K562 (cell line): ENCODE measurements at regions not wholly inside any gene's neighbourhood (a gene's known extent, or its start where the extent isn't known, plus 50 kb on each side); places are given as distances from the start of the nearest gene placed in this dataset.
A peak's percentile ranks its signal among the peaks of the same experiment; 100 is the strongest.

Source experiments
- ATAC-seq: fragments of 200-7000 bp; cut with Tn5 transposase; 3 replicates; pipeline ENCODE4 v1.9.1; 2020; ENCODE audit warnings: moderate library complexity
- BruUV-seq: library from RNA; stranded (reverse); fragments of 400-500 nt; replicated peaks from 2 replicates; lab custom pipeline; 2021; lab: Mats Ljungman, UMichigan
- CTCF ChIA-PET: fragments of 300-600 bp; formaldehyde crosslinking; extraction: SDS; loops from one replicate; lab custom pipeline; 2021; ENCODE audit warnings: low intra/inter-chr PET ratio; lab: Yijun Ruan, JAX
- POLR2A ChIA-PET: fragments of 300-600, 350-650 bp; sonication (Branson Sonifier 250); formaldehyde crosslinking; extraction: SDS; loops from one replicate; lab custom pipeline; 2021; ENCODE audit warnings: antibody characterized with exemption, inconsistent platforms; lab: Yijun Ruan, JAX
- DNase-seq, 4 experiments: peaks; one replicate each; pipeline versions ENCODE4 v3.0.0 to v3.0.0-alpha.2; 2011 to 2018; ENCODE audit warnings: low spot score in 3 of 4, mixed read lengths in 3 of 4; ENCODE audit errors: extremely low read depth in 1 of 4
- FAIRE-seq: peaks from 2 replicates; lab custom pipeline; 2011; peaks lifted over from hg19 to GRCh38; lab: Jason Lieb, UNC
- H2AFZ ChIP-seq: 2 replicates; pipeline ENCODE4 v1.6.0; 2011; ENCODE audit warnings: low read depth, low read length, control low read depth, inconsistent platforms
- H3K27ac ChIP-seq: fragments of 200-600 bp; 3 replicates; pipeline ENCODE4 v1.8.0; 2011; ENCODE audit warnings: low read depth, mild to moderate bottlenecking, control low read depth, inconsistent platforms, low read length, moderate library complexity, mixed read lengths; ENCODE audit errors: extremely low read depth
- H3K27me3 ChIP-seq, 2 experiments: fragments of 300-600 bp in 1 of 2; 2 replicates in 1 of 2; 3 replicates in 1 of 2; pipeline versions ENCODE4 v1.6.0 to v1.8.0; 2011; ENCODE audit warnings: inconsistent platforms in 2 of 2, low read length in 2 of 2, mild to moderate bottlenecking in 1 of 2, mixed read lengths in 1 of 2, moderate library complexity in 1 of 2; ENCODE audit not compliant: control insufficient read depth in 2 of 2, insufficient read depth in 2 of 2
- H3K36me3 ChIP-seq: fragments of 300-600 bp; 3 replicates; pipeline ENCODE4 v1.8.0; 2011; ENCODE audit warnings: mild to moderate bottlenecking, low read length, inconsistent platforms; ENCODE audit not compliant: control insufficient read depth, insufficient read depth
- H3K4me1 ChIP-seq, 2 experiments: fragments of 200-600 bp in 1 of 2; replicated peaks in 1 of 2; 2 replicates in 1 of 2; 3 replicates in 1 of 2; pipeline versions ENCODE4 v1.5.1 to v1.8.0; 2011; ENCODE audit warnings: inconsistent platforms in 2 of 2, low read length in 2 of 2, mild to moderate bottlenecking in 1 of 2, mixed read lengths in 1 of 2, moderate library complexity in 1 of 2; ENCODE audit not compliant: control insufficient read depth in 2 of 2, insufficient read depth in 2 of 2
- H3K4me2 ChIP-seq: 2 replicates; pipeline ENCODE4 v1.6.1; 2011; ENCODE audit warnings: low read length, control low read depth, inconsistent platforms, mixed read lengths; ENCODE audit not compliant: insufficient read depth
- H3K4me3 ChIP-seq: fragments of 200-600 bp; sonication (generic), shearing (Covaris generic); 2 replicates; pipeline ENCODE4 v1.5.1; 2016; ENCODE audit warnings: control low read depth, inconsistent platforms
- H3K79me2 ChIP-seq: fragments of 200-600 bp; 3 replicates; pipeline ENCODE4 v1.8.0; 2011; ENCODE audit warnings: low read length, inconsistent platforms; ENCODE audit not compliant: control insufficient read depth, insufficient read depth
- H3K9ac ChIP-seq, 2 experiments: 2 replicates each; pipeline versions ENCODE4 v1.6.0 to v1.6.1; 2011; ENCODE audit warnings: low read depth in 2 of 2, low read length in 2 of 2, control low read depth in 1 of 2, inconsistent platforms in 1 of 2, mild to moderate bottlenecking in 1 of 2, mixed read lengths in 1 of 2; ENCODE audit not compliant: insufficient read depth in 1 of 2
- H3K9me1 ChIP-seq: one replicate; pipeline ENCODE4 v1.6.0; 2011; ENCODE audit warnings: inconsistent platforms, mild to moderate bottlenecking, low read length, moderate library complexity; ENCODE audit not compliant: control insufficient read depth, insufficient read depth
- H3K9me3 ChIP-seq: replicated peaks from 2 replicates; pipeline ENCODE4 v1.5.1; 2011; ENCODE audit warnings: low read depth, low read length, inconsistent platforms; ENCODE audit not compliant: control insufficient read depth, insufficient read depth
- H4K20me1 ChIP-seq: replicated peaks from 2 replicates; pipeline ENCODE4 v1.6.1; 2011; ENCODE audit warnings: low read length, inconsistent platforms, mixed read lengths; ENCODE audit not compliant: control insufficient read depth, insufficient read depth
- ATF6 ChIP-seq: sonication (generic); formaldehyde crosslinking; IDR thresholded peaks from 2 replicates; pipeline ENCODE4 v1.4.0; 2020; ENCODE audit warnings: mild to moderate bottlenecking, missing genetic modification reagents
- E2F6 ChIP-seq, 2 experiments: IDR thresholded peaks; 2 replicates each; pipeline ENCODE4 v1.6.1; 2011; ENCODE audit warnings: borderline replicate concordance in 1 of 2, control low read depth in 1 of 2, low read depth in 1 of 2, low read length in 1 of 2, mild to moderate bottlenecking in 1 of 2, mixed read lengths in 1 of 2, moderate library complexity in 1 of 2; ENCODE audit not compliant: insufficient read depth in 1 of 2, insufficient read length in 1 of 2, poor library complexity in 1 of 2, severe bottlenecking in 1 of 2; ENCODE audit errors: extremely low read depth in 1 of 2
- GTF2F1 ChIP-seq: IDR thresholded peaks from 2 replicates; pipeline ENCODE4 v1.6.1; 2011; ENCODE audit warnings: low read depth, low read length, improper control_type of control experiment
- IRF9 ChIP-seq: fragments of 450-650 bp; IDR thresholded peaks from 2 replicates; pipeline ENCODE4 v1.6.1; 2016; ENCODE audit warnings: missing biosample characterization, missing genetic modification characterization
- KAT8 ChIP-seq: fragments of 450-650 bp; IDR thresholded peaks from 2 replicates; pipeline ENCODE4 v1.6.1; 2016; ENCODE audit warnings: low read depth, mild to moderate bottlenecking
- KLF16 ChIP-seq: IDR thresholded peaks from 2 replicates; pipeline ENCODE4 v1.6.1; 2016; ENCODE audit warnings: antibody characterized with exemption
- MYC ChIP-seq, 2 experiments: fragments of 250-450 bp in 1 of 2; sonication (Bioruptor Pico) in 1 of 2; IDR thresholded peaks; 2 replicates each; pipeline versions ENCODE4 v1.5.1 to v1.6.1; 2012 to 2021; ENCODE audit warnings: low read depth in 2 of 2, borderline replicate concordance in 1 of 2, improper control_type of control experiment in 1 of 2, low read length in 1 of 2, mild to moderate bottlenecking in 1 of 2, moderate library complexity in 1 of 2
- POLR3A ChIP-seq: IDR thresholded peaks from 2 replicates; pipeline ENCODE4 v1.6.1; 2011; ENCODE audit warnings: borderline replicate concordance, mild to moderate bottlenecking, moderate library complexity; ENCODE audit not compliant: insufficient read length, insufficient read depth; ENCODE audit errors: extremely low read depth
- PYGO2 ChIP-seq: fragments of 450-650 bp; IDR thresholded peaks from 2 replicates; pipeline ENCODE4 v1.6.1; 2016; ENCODE audit warnings: mild to moderate bottlenecking, missing genetic modification characterization, moderate library complexity, missing compliant biosample characterization
- SP1 ChIP-seq: sonication (generic); formaldehyde crosslinking; IDR thresholded peaks from 2 replicates; pipeline ENCODE4 v1.8.1; 2022; ENCODE audit warnings: mild to moderate bottlenecking, missing genetic modification reagents
- ZHX1 ChIP-seq: fragments of 150-350 bp; conservative IDR thresholded peaks from 2 replicates; pipeline ENCODE4 v1.6.1; 2014; ENCODE audit warnings: low read length
- ZNF699 ChIP-seq: fragments of 250-450 bp; sonication (Bioruptor Pico); IDR thresholded peaks from 2 replicates; pipeline ENCODE4 v1.8.0; 2021; ENCODE audit warnings: mild to moderate bottlenecking, moderate library complexity; ENCODE audit not compliant: insufficient replicate concordance
- WGBS: fragments of 100-300 bp; shearing (Covaris generic); methylation state at CpG from one replicate; pipeline ENCODE4 v1.1.6; 2016; ENCODE audit warnings: low coverage, mixed read lengths; ENCODE audit not compliant: insufficient coverage; ENCODE audit errors: missing lambda C conversion rate; 5-methylcytosine and 5-hydroxymethylcytosine counted together
- in situ Hi-C: fragments of 300-500 bp; cut with MboI; formaldehyde crosslinking; loops from 4 replicates; pipeline ENCODE4 v1.15.0; 2018; ENCODE audit warnings: inconsistent platforms, mixed read lengths
- intact Hi-C: fragments of 100-400 bp; cut with micrococcal nuclease; formaldehyde crosslinking; loops from 2 replicates; pipeline ENCODE4 v1.14.2; 2022

- TF ChIP-seq E2F6 (IDR thresholded peaks at IDR 0.05; ENCODE audit: borderline replicate concordance in 1 of 2, extremely low read depth in 1 of 2, insufficient read depth in 1 of 2, insufficient read length in 1 of 2, low read depth in 1 of 2, low read length in 1 of 2, poor library complexity in 1 of 2, severe bottlenecking in 1 of 2) (peak; percentile 75 to 89), GTF2F1 (no peak), SP1 (CRISPR knock-in tag) (no peak)
Observed at GRCh38 chr5:2093859-2094615, 211.3 kb upstream of the IRX4 start (continued).

GRCh38 chr5:2091921-2092320 lies 209.2 kb upstream of the IRX4 start:
- no peak overlapping the region for H3K9ac ChIP-seq
- POLR2A ChIA-PET = no interaction called here
- H3K4me2 ChIP-seq = no peak overlapping the region
- no TSS peak for BruUV-seq
- ATAC-seq = no peak
- intact Hi-C loops (no loop called here), in situ Hi-C loops (no loop called here)
- no peaks in the 10 kb centered on the region for H3K36me3 ChIP-seq
- H3K9me1 ChIP-seq = no peaks in the 10 kb centered on the region
- peaks cover 7 to 17% of the 10 kb centered on the region in 2 experiments; a peak in 4 of 5 replicates for H3K27me3 ChIP-seq
- FAIRE-seq = peak; percentile 49
- H3K9me3 ChIP-seq = no peaks in the 10 kb centered on the region
- no peak overlapping the region for H3K4me3 ChIP-seq
- peaks cover 0 to 5% of the 10 kb centered on the region in 2 experiments; a peak in 1 of 5 replicates for H3K4me1 ChIP-seq
- H3K79me2 ChIP-seq = no peaks in the 10 kb centered on the region
- H2AFZ ChIP-seq = no peak overlapping the region
- no peak overlapping the region for H3K27ac ChIP-seq
- H4K20me1 ChIP-seq = no peaks in the 10 kb centered on the region
- CTCF ChIA-PET = no interaction called here
- no peak for DNase-seq
- WGBS = 3% methylated on average over 4 of the region's 4 CpGs
- TF ChIP-seq KAT8 (no peak), ZNF699 (CRISPR knock-in tag) (no peak), KLF16 (no peak), ATF6 (CRISPR knock-in tag) (no peak), MYC (IDR thresholded peaks at IDR 0.05; ENCODE audit: low read depth, low read length) (no peak), MYC (CRISPR knock-in tag; IDR thresholded peaks at IDR 0.05; ENCODE audit: borderline replicate concordance, low read depth) (no peak), IRF9 (tag) (no peak), PYGO2 (tag) (no peak), POLR3A (no peak), ZHX1 (no peak)
